Right lobe of liver (tissue), 4 donors: ENCODE measurements at regions not wholly inside any gene's neighbourhood (a gene's known extent, or its start where the extent isn't known, plus 50 kb on each side); places are given as distances from the start of the nearest gene placed in this dataset.

Experiments
- CTCF ChIP-seq, 4 donors: fragments of 200-600 bp in 3 of 4; fragments of 450-650 bp in 1 of 4; IDR thresholded peaks; one replicate each; pipeline versions ENCODE4 v1.5.1 to v1.8.0; 2016 to 2022; ENCODE audit warnings: antibody characterized with exemption in 4 of 4, mild to moderate bottlenecking in 2 of 4
- POLR2A ChIP-seq: fragments of 450-650 bp; IDR thresholded peaks from one replicate; pipeline ENCODE4 v1.6.1; 2017; ENCODE audit warnings: antibody characterized with exemption, mild to moderate bottlenecking
- donor health status: DM: no; HTN: no; CAD: no.
- donor health status: DM: no; HTN: no; CAD: no.
- donor health status: DM: no; HTN: yes; CAD: no.

GRCh38 chr12:88884600-88884999, 304.3 kb upstream of the KITLG start:
- TF ChIP-seq CTCF (IDR thresholded peaks at IDR 0.05) (no peak), POLR2A (no peak)
